ENCODE measurements at regions not wholly inside any gene's neighbourhood (a gene's known extent, or its start where the extent isn't known, plus 50 kb on each side); places are given as distances from the start of the nearest gene placed in this dataset.

DNA sequence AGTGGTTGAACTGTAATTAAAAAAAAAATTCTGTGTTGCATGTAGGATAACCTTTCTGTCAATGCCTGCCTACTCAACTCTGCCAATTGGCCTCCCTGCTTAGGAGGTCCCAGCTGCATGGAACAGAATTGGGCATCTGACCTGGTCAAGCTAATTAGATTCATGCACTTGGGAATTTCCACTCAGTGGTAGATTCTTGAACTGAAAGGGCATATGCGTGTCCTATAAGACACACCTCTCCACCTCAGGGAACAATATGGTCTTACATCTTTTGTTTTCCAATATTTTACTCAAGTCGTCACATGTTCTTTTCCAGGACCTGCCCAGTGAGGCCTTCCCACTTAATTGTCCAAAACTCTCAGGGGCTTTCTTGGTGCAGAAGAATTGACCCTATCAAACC, 68.1 kb upstream of the TLK1 start:
- no TSS peak for BruUV-seq (replicated peaks)
- intact Hi-C loops (cut with micrococcal nuclease) = no loop called here
- Histone ChIP-seq H2BK15ac (ENCODE audit: low read depth, low read length) (no peak overlapping the region), H2BK120ac (ENCODE audit: low read depth, low read length) (no peak overlapping the region), H3K36me3 (ENCODE audit: control insufficient read depth, insufficient read depth, low read length) (no peaks in the 10 kb centered on the region), H3K27ac (ENCODE audit: insufficient read depth, low read length) (no peak overlapping the region), H2AK9ac (replicated peaks; ENCODE audit: low read depth, low read length, poor library complexity) (no peak overlapping the region), H4K91ac (ENCODE audit: insufficient read depth, low read depth, low read length) (no peak overlapping the region), H4K5ac (ENCODE audit: low read depth, low read length) (no peak overlapping the region), H2AK5ac (ENCODE audit: low read depth, low read length) (no peak overlapping the region), H3K27me3 (ENCODE audit: control insufficient read depth, insufficient read depth, low read length) (no peaks in the 10 kb centered on the region), H3K9me3 (ENCODE audit: control insufficient read depth, insufficient read depth, low read length) (no peaks in the 10 kb centered on the region), H2AFZ (replicated peaks; ENCODE audit: low read length, poor library complexity) (no peak overlapping the region), H3K14ac (replicated peaks; ENCODE audit: low read depth, low read length) (no peak overlapping the region), H3K56ac (ENCODE audit: extremely low read depth, insufficient read depth, low read length) (no peak overlapping the region), H3K79me1 (ENCODE audit: low read depth in 1 of 2, low read length in 2 of 2) (no peaks in the 10 kb centered on the region), H4K20me1 (ENCODE audit: insufficient read depth, low read length) (no peaks in the 10 kb centered on the region), H2BK20ac (ENCODE audit: low read depth, low read length) (no peak overlapping the region), H3K4ac (ENCODE audit: low read depth, low read length) (no peak overlapping the region), H3K4me2 (ENCODE audit: low read depth, low read length) (no peak overlapping the region), H4K8ac (ENCODE audit: low read depth in 2 of 2, low read length in 2 of 2) (no peak overlapping the region), H3K4me3 (ENCODE audit: insufficient read depth, low read depth, low read length) (no peak overlapping the region), H3K18ac (ENCODE audit: low read depth, low read length) (no peak overlapping the region), H3K9ac (ENCODE audit: low read depth, low read length) (no peak overlapping the region), H3K4me1 (ENCODE audit: control insufficient read depth, insufficient read depth, low read length) (no peaks in the 10 kb centered on the region; the same call in 1 of the 2 replicates), H3K23ac (ENCODE audit: low read depth, low read length) (no peak overlapping the region), H3K9me1 (ENCODE audit: insufficient read depth, low read length) (no peaks in the 10 kb centered on the region), H2BK5ac (ENCODE audit: low read depth, low read length, poor library complexity, severe bottlenecking) (no peak overlapping the region)
- ATAC-seq (ENCODE audit: low read depth) = no peak
- in situ Hi-C loops (cut with MboI; ENCODE audit: low sequenced_read_pairs) = no loop called here
- dilution Hi-C loops (cut with HindIII; ENCODE audit: low sequenced_read_pairs, unreplicated experiment) = no loop called here
- POLR2A ChIA-PET (ENCODE audit: unreplicated experiment) = interaction anchor here (0.5 kb wide), 1 partner anchor 14 kb away, joined by 3 read pairs; no protein-coding TSS in a partner anchor
- TF ChIP-seq RFX5 (IDR thresholded peaks at IDR 0.05; ENCODE audit: low read depth, low read length) (no peak), FOS (IDR thresholded peaks at IDR 0.05; ENCODE audit: low read depth, low read length) (no peak), NFE2L2 (IDR thresholded peaks at IDR 0.05; ENCODE audit: low read depth, low read length) (no peak), CEBPB (IDR thresholded peaks at IDR 0.05; ENCODE audit: low read depth, low read length) (no peak), POLR2A (IDR thresholded peaks at IDR 0.05; ENCODE audit: low read depth, low read length) (no peak), RCOR1 (IDR thresholded peaks at IDR 0.05; ENCODE audit: insufficient replicate concordance, low read length) (no peak), BHLHE40 (IDR thresholded peaks at IDR 0.05; ENCODE audit: low read depth, low read length) (no peak), CHD1 (IDR thresholded peaks at IDR 0.05; ENCODE audit: low read depth, low read length) (no peak), MAZ (IDR thresholded peaks at IDR 0.05; ENCODE audit: borderline replicate concordance, low read depth, low read length) (no peak), MAFK (IDR thresholded peaks at IDR 0.05; ENCODE audit: low read depth, low read length) (no peak), SMC3 (IDR thresholded peaks at IDR 0.05; ENCODE audit: low read depth, low read length) (no peak), RAD21 (IDR thresholded peaks at IDR 0.05; ENCODE audit: low read length) (no peak), MXI1 (IDR thresholded peaks at IDR 0.05; ENCODE audit: borderline replicate concordance, low read depth, low read length) (no peak)
- TF ChIP-seq, protein P1, sequence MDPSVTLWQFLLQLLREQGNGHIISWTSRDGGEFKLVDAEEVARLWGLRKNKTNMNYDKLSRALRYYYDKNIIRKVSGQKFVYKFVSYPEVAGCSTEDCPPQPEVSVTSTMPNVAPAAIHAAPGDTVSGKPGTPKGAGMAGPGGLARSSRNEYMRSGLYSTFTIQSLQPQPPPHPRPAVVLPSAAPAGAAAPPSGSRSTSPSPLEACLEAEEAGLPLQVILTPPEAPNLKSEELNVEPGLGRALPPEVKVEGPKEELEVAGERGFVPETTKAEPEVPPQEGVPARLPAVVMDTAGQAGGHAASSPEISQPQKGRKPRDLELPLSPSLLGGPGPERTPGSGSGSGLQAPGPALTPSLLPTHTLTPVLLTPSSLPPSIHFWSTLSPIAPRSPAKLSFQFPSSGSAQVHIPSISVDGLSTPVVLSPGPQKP (IDR thresholded peaks at IDR 0.05; ENCODE audit: borderline replicate concordance, low read depth, low read length) = no peak
- TF ChIP-seq, protein P2, sequence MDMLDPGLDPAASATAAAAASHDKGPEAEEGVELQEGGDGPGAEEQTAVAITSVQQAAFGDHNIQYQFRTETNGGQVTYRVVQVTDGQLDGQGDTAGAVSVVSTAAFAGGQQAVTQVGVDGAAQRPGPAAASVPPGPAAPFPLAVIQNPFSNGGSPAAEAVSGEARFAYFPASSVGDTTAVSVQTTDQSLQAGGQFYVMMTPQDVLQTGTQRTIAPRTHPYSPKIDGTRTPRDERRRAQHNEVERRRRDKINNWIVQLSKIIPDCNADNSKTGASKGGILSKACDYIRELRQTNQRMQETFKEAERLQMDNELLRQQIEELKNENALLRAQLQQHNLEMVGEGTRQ (IDR thresholded peaks at IDR 0.05; ENCODE audit: low read depth, low read length) = no peak
- TF ChIP-seq, protein P3, sequence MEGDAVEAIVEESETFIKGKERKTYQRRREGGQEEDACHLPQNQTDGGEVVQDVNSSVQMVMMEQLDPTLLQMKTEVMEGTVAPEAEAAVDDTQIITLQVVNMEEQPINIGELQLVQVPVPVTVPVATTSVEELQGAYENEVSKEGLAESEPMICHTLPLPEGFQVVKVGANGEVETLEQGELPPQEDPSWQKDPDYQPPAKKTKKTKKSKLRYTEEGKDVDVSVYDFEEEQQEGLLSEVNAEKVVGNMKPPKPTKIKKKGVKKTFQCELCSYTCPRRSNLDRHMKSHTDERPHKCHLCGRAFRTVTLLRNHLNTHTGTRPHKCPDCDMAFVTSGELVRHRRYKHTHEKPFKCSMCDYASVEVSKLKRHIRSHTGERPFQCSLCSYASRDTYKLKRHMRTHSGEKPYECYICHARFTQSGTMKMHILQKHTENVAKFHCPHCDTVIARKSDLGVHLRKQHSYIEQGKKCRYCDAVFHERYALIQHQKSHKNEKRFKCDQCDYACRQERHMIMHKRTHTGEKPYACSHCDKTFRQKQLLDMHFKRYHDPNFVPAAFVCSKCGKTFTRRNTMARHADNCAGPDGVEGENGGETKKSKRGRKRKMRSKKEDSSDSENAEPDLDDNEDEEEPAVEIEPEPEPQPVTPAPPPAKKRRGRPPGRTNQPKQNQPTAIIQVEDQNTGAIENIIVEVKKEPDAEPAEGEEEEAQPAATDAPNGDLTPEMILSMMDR (conservative IDR thresholded peaks at IDR 0.05; ENCODE audit: low read depth, low read length) = no peak
- CTCF ChIA-PET = no interaction called here
- DNase-seq = no peak
- WGBS, 2 experiments (ENCODE audit: extremely low coverage in 2 of 2, insufficient read length in 1 of 2) = 100% methylated on average over 2 of the region's 2 CpGs; no CpG with 5 or more reads in 1 of the 2 experiments

All from IMR-90 (cell line).